ENCODE measurements at regions not wholly inside any gene's neighbourhood (a gene's known extent, or its start where the extent isn't known, plus 50 kb on each side); places are given as distances from the start of the nearest gene placed in this dataset.

GRCh38 chr2:222797871-222798270, 63.0 kb upstream of the ACSL3 start:
- no peak for DNase-seq (ENCODE audit: low read depth)
- TF ChIP-seq CTCF (IDR thresholded peaks at IDR 0.05; ENCODE audit: low read length, missing control alignments) = no peak
- no peak overlapping the region for H3K4me3 ChIP-seq (replicated peaks; ENCODE audit: low read depth, low read length)

- TF ChIP-seq CTCF (IDR thresholded peaks at IDR 0.05; ENCODE audit: low read length, missing control alignments) = no peak
- H3K4me3 ChIP-seq (replicated peaks; ENCODE audit: low read depth, low read length) = no peak overlapping the region
Observed at GRCh38 chr2:222798528-222798927, 62.3 kb upstream of the ACSL3 start.

GRCh38 chr2:222799262-222799918, 61.4 kb upstream of the ACSL3 start:
- no peak for TF ChIP-seq CTCF (IDR thresholded peaks at IDR 0.05; ENCODE audit: low read length, missing control alignments)
- no peak overlapping the region for H3K4me3 ChIP-seq (replicated peaks; ENCODE audit: low read depth, low read length)
- no peak for DNase-seq (ENCODE audit: low read depth)

More at GRCh38 chr2:222798528-222798927, 62.3 kb upstream of the ACSL3 start:
- no peak for DNase-seq (ENCODE audit: low read depth)

- no peak for DNase-seq (ENCODE audit: low read depth)
- no peak overlapping the region for H3K4me3 ChIP-seq (replicated peaks; ENCODE audit: low read depth, low read length)
- no peak for TF ChIP-seq CTCF (IDR thresholded peaks at IDR 0.05; ENCODE audit: low read length, missing control alignments)
Observed at GRCh38 chr2:222802514-222803196, 58.2 kb upstream of the ACSL3 start.

GRCh38 chr2:222804351-222804750, 56.5 kb upstream of the ACSL3 start:
- no peak for TF ChIP-seq CTCF (IDR thresholded peaks at IDR 0.05; ENCODE audit: low read length, missing control alignments)
- DNase-seq (ENCODE audit: low read depth) = no peak
- no peak overlapping the region for H3K4me3 ChIP-seq (replicated peaks; ENCODE audit: low read depth, low read length)

GRCh38 chr2:222805591-222806304, 55.1 kb upstream of the ACSL3 start:
- no peak overlapping the region for H3K4me3 ChIP-seq (replicated peaks; ENCODE audit: low read depth, low read length)
- peak; percentile 40 for DNase-seq (ENCODE audit: low read depth)
- TF ChIP-seq CTCF (IDR thresholded peaks at IDR 0.05; ENCODE audit: low read length, missing control alignments) = no peak
